ENCODE measurements at regions not wholly inside any gene's neighbourhood (a gene's known extent, or its start where the extent isn't known, plus 50 kb on each side); places are given as distances from the start of the nearest gene placed in this dataset.

GRCh38 chr11:11209967-11210366, 143.1 kb downstream of the CSNK2A3 start:
- no peak for TF ChIP-seq CTCF (IDR thresholded peaks at IDR 0.05)
- TF ChIP-seq EZH2phosphoT487 (IDR thresholded peaks at IDR 0.05), result no peak
